ENCODE measurements at regions not wholly inside any gene's neighbourhood (a gene's known extent, or its start where the extent isn't known, plus 50 kb on each side); places are given as distances from the start of the nearest gene placed in this dataset.

DNA sequence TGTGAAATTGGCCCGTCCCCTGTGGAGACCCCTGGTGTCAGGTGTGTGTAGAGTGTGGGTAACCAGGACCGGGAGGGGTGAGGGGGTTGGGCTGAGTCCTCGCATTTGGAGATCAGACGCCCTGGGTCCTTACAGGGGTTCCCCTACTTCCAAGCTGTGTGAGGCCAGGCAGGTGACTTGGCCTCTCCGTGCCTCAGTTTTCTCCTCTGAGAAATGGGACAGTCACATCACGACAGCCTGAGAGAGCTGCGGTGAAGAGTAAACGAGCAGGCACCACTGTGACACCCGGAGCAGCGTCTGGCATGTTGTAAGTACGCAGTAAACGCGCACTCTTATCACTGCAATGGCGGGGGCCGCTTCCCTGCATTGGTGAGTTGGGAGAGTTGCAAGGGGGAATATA, 152.5 kb upstream of the CIBAR2 start:
- H4K20me1 ChIP-seq (ENCODE audit: control insufficient read depth, insufficient read depth, insufficient read length): no peaks in the 10 kb centered on the region
- no peaks in the 10 kb centered on the region for H3K9me3 Mint-ChIP-seq

More for the DNA sequence above, 152.5 kb upstream of the CIBAR2 start:
- Histone ChIP-seq H3K27ac (ENCODE audit: insufficient read length, low read depth, low read length) (no peak overlapping the region), H2BK5ac (ENCODE audit: insufficient read length, low read length) (no peak overlapping the region), H3K27me3 (ENCODE audit: insufficient read depth, low read length) (no peaks in the 10 kb centered on the region), H3K56ac (ENCODE audit: insufficient read length, low read depth, low read length) (no peak overlapping the region), H2BK120ac (ENCODE audit: low read depth, low read length, poor library complexity, severe bottlenecking) (no peak overlapping the region), H3K4me1 (ENCODE audit: insufficient read depth, low read length) (no peaks in the 10 kb centered on the region), H3K9me3 (ENCODE audit: control insufficient read depth, low read depth, low read length) (no peaks in the 10 kb centered on the region), H2BK12ac (ENCODE audit: insufficient read length, low read depth, low read length) (no peak overlapping the region), H3K79me2 (ENCODE audit: insufficient read depth, low read length) (no peaks in the 10 kb centered on the region), H3K23ac (ENCODE audit: insufficient read length, low read depth, low read length) (no peak overlapping the region), H3K23me2 (ENCODE audit: insufficient read length, low read depth, low read length, poor library complexity, severe bottlenecking) (no peaks in the 10 kb centered on the region), H2AK5ac (ENCODE audit: insufficient read length, low read length) (no peak overlapping the region), H2AFZ (ENCODE audit: low read length) (no peak overlapping the region), H4K8ac (replicated peaks; ENCODE audit: insufficient read length, low read depth, low read length) (no peak overlapping the region), H2BK20ac (ENCODE audit: low read depth, low read length, poor library complexity, severe bottlenecking) (no peak overlapping the region), H4K91ac (ENCODE audit: insufficient read length, low read depth, low read length) (no peak overlapping the region), H3K79me1 (ENCODE audit: insufficient read depth, low read depth, low read length, poor library complexity, severe bottlenecking) (no peaks in the 10 kb centered on the region), H3K14ac (ENCODE audit: insufficient read depth, low read length) (no peak overlapping the region), H3K4ac (ENCODE audit: low read depth, low read length) (no peak overlapping the region), H3T11ph (ENCODE audit: low read length) (no peak overlapping the region), H4K5ac (ENCODE audit: insufficient read length, low read depth, low read length) (no peak overlapping the region), H3K4me2 (ENCODE audit: insufficient read depth, insufficient read length, low read length) (no peak overlapping the region), H3K9ac (ENCODE audit: extremely low read depth, insufficient read length, low read length) (no peak overlapping the region), H2BK15ac (ENCODE audit: low read depth, low read length) (no peak overlapping the region), H3K18ac (ENCODE audit: insufficient read length, low read depth, low read length) (no peak overlapping the region)
- Mint-ChIP-seq H3K4me3 (no peak overlapping the region), H3K4me1 (peaks cover 0 to 6% of the 10 kb centered on the region in 2 experiments; a peak in 1 of 4 replicates), H3K27me3 (ENCODE audit: low read depth) (no peaks in the 10 kb centered on the region; the same call in 1 of the 2 replicates), H3K27ac (peak overlapping the region in 2 of 3 experiments; percentile 61 to 68; a peak in 2 of 7 replicates), H3K36me3 (ENCODE audit: insufficient read depth in 1 of 3, low read depth in 3 of 3) (no peaks in the 10 kb centered on the region)
- TF ChIP-seq, protein P1, sequence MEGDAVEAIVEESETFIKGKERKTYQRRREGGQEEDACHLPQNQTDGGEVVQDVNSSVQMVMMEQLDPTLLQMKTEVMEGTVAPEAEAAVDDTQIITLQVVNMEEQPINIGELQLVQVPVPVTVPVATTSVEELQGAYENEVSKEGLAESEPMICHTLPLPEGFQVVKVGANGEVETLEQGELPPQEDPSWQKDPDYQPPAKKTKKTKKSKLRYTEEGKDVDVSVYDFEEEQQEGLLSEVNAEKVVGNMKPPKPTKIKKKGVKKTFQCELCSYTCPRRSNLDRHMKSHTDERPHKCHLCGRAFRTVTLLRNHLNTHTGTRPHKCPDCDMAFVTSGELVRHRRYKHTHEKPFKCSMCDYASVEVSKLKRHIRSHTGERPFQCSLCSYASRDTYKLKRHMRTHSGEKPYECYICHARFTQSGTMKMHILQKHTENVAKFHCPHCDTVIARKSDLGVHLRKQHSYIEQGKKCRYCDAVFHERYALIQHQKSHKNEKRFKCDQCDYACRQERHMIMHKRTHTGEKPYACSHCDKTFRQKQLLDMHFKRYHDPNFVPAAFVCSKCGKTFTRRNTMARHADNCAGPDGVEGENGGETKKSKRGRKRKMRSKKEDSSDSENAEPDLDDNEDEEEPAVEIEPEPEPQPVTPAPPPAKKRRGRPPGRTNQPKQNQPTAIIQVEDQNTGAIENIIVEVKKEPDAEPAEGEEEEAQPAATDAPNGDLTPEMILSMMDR (conservative IDR thresholded peaks at IDR 0.05): no peak
- no peak for DNase-seq
- no CpG with 5 or more reads among the region's 15 CpGs for WGBS (ENCODE audit: extremely low coverage, insufficient read length, low lambda C conversion rate)

Data from H9 (cell line).